Activated CD8-positive, alpha-beta memory T cell treated with anti-CD3 and anti-CD28 coated beads for 1 hour (primary cell): ENCODE measurements at regions not wholly inside any gene's neighbourhood (a gene's known extent, or its start where the extent isn't known, plus 50 kb on each side); places are given as distances from the start of the nearest gene placed in this dataset.
"Not testable (repeated sequence)": the region's sequence is repeated elsewhere in the genome, so short reads cannot be mapped to it uniquely, and the experiment has no call there.

Experiments used
- DNase-seq, 2 donors: peaks; one replicate each; pipeline ENCODE4 v3.0.0-alpha.2; 2020; ENCODE audit warnings: low read depth in 1 of 2; ENCODE audit errors: extremely low read depth in 1 of 2

DNA sequence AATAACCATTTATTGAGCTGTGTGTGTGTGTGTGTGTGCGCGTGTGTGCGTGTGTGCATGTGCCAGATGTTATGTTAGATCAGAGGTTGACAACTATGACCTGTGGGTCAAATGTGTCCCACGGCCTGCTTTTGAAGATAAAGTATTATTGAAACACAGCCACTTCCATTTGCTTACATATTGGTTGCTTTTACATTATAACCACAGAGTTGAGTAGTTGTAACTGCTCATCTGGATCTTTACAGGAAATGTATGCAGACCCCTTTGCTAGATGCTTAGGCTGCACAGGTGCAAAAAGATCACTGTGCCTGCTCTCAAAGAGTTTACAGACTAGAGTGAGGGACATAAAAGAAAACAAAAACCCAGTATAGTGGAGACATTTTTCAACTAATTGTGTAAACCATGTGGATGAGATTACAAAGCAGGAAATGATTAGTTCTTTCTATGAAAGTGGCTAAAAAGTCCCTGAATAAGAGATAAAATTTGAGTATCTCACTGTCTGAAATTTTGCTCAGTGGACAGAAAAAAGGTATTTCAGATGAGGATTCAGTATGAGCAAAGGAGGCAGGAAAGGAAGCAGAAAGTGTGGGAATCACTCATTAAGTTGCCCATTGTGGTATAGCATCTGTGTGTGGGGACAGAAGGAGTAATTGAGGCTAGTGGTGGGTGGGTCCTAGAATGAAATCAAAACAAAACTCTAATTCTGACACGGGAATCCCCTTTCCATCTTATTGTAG, 188.4 kb downstream of the PAH start:
- DNase-seq = no peak

DNA sequence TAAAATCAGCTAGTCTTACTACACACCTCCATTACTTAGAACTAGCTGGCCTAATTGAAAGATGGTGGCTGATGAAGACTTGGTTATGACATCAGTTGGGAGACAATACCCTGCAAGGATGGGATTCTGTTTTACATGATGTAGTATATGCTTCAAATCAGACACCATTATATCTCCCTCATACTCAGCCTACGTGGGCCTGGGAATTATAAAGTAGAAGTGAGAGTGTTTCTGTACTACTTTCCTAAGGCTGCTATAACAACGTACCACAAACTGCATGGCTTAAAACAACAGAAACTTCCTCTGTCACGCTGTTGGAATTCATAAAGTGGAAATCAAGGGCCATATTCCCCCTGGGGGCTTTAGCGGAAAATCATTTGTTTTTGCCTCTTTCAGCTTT, 190.4 kb downstream of the PAH start:
- no peak for DNase-seq

DNA sequence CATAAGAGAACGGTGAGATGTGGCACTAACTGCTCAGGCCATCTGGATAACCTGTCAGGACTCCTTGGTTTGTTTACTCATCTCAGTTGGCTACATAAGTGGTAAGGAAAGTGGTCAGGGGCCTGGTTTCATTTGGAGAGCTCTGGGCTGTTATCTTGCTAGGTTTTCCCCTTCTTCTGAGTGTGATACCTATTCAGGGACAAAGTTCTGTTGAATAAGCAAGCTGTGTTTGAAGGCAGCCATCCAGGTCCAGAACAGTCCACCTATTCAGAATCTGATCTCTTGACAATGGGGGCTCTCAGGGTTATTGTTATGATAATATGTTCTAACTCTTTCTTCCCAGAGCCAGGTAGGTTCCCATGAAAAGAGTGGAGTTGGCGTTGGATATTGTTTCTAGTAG, 194.9 kb downstream of the PAH start:
- DNase-seq = no peak

DNA sequence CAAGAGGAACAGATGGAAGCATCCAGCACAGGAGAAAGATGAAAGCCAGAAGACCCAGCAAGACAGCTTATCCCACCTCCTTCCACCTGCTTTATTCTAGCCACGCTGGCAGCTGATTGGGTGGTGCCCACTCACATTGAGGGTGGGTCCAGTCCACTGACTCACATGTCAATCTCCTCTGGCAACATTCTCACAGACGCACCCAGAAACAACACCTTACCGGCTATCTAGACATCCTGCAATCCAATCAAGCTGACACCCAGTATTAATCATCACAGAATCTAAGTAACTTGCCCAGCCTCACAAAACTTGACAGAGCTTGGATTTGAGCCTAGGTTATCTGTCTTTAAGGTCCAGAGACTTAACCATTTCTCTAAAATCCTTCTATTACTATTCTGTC, 208.9 kb downstream of the PAH start:
- DNase-seq = no peak

DNA sequence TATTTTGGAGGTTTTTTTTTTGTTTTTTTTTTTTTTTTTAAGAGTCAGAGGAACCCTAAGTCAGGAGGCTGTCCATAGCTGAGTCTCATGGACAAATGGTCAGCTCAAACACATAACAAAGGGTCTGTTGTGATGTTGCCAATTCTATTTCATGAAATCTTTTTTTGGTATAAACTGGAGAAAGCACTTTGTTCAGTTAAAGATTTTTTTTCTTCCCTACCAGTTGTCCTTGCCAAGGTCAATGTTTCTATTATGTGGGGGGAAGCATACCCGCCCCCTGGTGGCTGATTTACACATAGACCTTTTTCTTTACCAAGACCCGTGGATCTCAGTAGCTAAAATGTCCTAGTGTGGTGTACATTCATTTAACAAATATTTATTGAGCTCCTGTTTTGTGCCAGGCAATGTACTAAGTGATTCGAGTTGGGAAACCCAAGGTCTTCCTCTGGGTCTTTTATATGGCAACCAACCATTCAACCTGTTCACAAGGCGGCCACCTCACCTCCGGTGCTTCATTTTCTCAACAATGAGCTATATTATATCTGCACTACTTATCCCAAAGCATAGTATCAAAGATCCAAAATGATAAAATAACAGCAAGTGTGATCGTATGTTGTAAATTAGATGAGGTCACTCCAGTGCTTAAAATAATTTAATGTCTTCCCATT, 214.5 kb downstream of the PAH start:
- no peak for DNase-seq

DNA sequence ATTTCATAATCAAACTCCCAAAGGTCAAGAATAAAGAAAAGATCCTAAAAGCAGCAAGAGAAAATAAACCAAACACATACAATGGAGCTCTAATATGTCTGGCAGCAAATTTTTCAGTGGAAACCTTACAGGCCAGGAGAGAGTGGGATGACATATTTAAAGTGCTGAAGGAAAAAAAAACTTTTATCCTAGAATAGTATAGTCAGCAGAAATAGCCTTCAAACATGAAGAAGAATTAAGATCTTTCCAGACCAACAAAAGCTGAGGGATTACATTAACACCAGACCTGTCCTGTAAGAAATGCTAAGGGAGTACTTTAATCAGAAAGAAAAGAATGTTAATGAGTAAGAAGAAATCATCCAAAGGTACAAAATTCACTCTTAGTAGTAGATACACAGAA, 215.7 kb upstream of the IGF1 start:
- DNase-seq = no peak

DNA sequence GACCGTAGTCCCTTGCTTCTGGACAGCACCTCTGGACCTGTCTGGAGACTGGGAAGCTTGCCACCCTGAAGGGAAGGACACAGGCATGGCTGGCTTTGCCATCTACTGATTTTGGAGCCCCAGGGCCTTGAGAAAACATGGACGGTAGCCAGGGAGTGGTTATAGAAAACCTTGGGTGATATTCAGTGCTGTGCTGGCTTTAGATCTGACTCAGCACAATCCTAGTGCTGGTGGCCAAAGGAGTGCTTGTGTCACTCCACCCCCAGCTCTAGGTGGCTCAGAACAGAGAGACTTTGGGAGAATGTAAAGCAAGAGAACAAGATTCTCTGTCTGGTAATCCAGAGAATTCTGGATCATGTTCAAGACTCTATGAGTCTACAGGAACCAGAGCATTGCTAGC, 214.5 kb upstream of the IGF1 start:
- no peak for DNase-seq

DNA sequence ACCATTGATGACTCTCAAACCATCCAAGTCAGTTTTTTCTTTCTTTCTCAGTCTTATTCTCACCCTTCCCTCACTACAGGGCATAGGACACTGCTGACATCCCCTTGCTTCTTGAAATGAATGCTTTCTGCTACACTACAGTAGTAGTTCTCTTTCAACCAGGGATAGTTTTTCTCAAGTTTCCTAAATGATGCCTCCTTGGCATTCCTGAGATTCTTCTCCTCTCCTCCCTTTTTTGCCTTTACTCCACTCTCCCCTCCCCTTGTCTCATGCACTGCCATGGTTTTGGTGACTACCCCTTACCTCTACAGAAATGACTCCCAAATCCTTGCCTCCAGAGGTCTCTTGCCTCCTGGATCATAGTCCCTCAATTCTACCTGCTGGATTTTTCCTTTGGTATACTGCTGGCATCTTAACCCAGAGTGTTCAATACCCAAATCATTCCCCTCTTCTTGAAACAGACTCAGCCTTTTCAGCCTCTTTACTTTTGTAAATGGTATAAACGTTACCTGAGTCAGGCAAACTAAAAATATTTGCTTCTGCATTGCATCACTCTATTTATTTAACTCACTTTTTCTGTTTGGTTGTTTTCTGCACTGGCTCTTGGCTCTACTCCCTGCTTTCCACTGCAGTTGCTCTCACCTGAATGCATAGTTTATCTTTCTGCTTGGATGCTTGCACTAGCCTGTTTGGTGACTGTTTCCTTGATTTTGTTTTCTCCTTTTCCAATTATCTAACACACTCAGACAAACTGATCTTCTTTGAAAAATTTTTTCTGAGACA, 211.6 kb upstream of the IGF1 start:
- no peak for DNase-seq

DNA sequence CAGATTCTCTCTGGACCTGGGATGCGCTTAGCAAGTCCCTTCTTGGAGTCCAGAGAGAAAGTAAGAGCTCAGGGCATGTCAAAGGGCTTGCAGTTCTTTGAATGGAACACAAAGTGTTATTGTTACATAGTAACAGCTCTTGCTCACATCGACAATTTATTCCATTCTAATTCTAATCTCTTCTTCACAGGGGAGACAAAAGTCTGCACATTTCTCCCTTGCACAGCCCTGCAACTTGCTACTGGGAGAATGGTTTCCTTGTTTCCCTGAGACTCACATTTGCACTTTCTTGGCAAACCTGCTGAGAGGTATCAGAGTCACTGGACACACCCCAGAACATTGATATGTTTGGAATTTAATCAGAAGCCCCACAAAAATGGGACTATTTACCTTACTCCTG, 209.9 kb upstream of the IGF1 start:
- DNase-seq = no peak

DNA sequence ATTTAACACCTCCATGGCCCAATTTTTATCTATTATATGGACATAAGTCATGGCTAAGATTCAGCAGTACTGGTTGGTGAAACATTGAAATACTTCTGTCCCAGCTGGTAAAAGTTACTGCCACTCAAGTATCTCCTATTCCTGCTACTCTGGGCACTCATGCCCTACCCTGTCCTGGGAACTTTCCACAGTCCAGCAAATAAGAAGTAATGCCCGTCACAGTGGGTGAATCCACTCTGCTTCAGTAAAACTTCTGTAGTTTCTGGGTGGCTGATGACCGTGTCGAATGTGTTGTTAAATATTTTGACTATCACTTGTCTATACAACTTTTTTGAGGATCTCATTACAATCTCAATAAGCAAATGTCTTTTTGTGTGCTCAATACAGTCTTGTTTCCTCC, 209.3 kb upstream of the IGF1 start:
- DNase-seq = no peak

DNA sequence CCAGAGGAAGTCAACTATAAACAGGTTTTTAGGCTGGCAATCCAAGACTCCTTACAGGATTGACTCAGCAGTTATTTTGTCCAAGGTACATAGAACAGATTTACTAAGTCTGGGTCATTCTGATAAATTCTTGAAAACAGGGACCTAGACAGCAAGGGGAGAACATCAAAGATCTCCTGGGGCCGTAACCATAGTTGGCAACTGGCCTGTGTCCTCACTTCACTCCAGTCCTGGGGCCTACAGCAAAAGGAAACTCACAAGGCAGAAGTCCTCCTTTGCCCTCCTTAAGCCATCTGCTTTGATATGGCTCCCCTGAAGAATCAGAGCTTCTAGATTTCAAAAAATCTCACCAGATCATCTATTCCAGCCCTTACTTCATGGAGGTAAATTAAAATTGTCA, 207.2 kb upstream of the IGF1 start:
- no peak for DNase-seq

DNA sequence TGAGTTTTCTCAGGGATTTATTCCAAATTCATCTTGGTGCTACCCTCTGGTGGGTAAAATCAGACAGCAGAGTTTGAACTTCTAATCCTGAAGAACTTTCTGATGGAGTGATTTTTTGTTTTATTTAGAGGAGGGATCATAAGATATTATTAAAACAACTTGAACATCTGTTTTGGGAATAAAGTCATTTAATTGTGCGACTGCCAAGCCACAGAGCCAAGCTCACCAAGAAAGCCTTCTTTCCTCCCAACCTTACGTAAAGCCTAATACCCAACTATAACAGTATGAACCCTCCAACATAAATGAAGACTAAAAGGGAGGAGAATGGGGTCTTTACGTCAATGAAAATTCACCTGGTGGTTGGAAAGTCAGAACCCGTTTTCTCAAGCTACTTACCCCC, 205.5 kb upstream of the IGF1 start:
- DNase-seq = no peak

DNA sequence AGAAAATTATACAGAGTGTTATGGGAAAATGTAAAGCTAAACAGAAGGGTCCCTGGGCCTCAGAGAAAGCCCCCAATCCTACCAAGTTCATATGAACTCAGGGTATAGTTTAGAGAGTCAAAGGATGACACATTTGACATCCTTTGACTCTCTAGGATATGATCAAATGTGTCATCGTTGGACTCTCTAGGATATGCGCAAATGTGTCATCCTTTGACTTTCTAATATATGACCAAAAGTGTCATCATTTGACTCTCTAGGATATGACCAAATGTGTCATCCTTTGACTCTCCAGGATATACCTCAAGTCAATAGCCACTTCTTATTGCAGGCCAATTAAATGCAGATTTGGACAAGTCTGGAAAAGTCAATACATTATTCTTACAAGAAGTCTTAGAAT, 204.8 kb upstream of the IGF1 start:
- DNase-seq = no peak

DNA sequence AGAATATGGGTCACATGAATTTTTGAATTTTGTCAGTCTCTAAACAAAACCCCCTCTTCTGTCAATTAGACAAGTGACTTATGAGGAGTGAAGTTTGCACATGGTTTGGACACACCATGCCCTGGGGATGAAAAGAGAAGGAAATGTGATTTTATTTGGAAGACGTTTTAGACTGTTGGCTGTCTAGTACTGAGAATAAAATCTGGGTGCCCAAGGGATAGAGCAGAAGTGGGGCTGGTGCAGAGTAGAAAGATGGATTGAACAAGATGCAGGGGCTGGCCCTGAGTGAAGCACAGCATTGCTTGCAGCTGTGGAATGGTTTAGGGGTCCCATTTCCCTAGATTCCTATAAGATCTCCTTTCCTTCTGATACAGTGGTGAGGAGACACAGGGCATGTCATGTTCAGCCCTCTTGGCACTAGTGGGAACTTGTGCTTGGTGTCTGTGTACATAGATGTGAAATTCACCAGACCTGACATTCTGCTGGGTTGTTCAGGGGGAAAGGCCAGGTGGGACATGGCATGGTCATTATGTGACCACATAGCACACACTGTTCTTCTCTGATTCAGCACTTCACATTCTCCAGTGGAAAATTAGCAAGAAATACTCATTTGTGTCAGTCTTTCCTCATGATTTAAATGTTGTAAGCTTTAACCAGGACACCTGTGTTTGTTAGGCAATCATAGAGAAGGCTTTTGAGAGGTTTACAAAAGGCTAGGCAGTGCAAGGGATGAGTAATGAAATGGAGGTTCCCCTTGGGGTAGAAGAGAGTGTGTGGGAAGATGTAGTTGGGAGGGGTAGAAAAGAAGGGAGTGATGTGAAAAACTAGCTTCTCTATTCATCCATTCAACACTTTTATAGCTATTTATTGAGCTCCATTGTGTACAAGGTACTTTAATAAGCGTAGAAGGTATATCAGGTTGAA, 202.3 kb upstream of the IGF1 start:
- DNase-seq = no peak

DNA sequence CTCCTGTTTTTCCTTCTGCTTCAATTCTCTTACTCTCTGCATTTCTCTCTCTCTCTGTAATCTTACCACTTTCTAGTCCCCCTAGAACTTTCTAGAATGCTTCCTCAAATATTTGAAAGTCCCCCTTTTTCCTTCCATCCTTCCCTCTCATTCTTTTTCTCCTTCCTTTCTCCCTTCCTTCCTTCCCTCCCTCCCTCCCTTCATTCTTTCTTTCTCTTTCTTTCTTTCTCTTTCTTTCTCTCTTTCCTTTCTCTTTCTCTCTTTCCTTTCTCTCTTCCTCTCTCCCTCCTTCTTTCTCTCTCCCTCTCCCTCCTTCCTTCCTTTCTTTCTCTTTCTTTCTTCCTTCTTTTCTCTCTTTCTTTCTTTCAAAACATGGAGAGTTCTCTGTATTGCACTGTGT, 201.4 kb upstream of the IGF1 start:
- DNase-seq = no peak

DNA sequence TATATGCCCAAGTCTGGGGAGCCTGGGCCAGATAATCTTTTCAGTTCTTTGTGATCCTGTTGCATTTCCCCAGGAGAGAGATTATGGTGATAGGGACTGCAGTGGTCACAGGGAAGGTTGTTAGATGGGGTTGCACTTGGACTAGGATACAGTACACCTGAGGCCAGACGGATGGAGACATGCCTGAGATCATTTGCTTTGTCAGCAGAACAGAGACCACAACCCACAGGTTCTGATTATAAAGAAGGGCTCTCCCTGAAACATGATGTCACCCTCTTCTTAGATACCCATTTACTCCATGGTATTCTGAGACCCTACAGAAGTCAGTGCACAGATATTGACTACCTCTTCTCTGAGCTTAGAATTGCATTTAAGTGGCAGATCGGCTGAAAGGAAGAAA, 200.9 kb upstream of the IGF1 start:
- DNase-seq = no peak

DNA sequence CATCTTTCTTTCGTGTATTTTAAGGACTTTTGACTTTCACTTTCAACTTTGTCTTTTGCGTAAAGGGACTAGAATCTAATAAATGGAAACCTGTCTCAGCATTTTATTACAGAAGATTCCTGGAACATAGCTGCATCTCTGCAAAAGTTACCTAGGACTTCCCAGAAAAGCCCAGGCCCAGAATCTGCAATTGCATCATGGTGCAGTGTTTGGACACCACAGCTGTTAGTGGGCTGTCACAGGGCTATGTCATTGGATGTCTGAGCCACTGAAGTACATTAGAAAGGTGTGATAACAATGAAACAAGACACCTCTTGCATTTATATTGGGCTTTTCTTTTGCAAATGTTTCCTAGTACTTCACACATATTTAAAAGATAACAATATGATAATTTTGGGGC, 199.9 kb upstream of the IGF1 start:
- DNase-seq = no peak

DNA sequence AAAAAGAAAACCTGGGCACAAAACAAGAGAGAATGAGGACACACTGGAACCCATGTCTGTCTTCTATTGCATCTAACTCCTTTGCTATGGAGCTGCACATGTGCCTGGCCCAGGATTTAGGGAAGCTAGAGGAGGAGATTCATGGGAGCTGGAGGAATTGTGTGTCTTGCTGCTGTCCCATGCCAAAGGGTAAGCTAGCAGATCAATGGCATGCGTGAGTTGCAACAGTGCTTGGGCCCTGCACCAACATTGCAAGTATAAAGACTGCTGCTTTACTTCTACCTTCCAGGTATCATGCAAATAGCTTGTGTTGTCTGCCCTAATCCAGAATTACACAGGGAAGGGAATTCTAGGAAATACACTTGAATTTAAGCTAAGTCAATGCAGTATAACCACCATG, 196.4 kb upstream of the IGF1 start:
- DNase-seq = no peak

DNA sequence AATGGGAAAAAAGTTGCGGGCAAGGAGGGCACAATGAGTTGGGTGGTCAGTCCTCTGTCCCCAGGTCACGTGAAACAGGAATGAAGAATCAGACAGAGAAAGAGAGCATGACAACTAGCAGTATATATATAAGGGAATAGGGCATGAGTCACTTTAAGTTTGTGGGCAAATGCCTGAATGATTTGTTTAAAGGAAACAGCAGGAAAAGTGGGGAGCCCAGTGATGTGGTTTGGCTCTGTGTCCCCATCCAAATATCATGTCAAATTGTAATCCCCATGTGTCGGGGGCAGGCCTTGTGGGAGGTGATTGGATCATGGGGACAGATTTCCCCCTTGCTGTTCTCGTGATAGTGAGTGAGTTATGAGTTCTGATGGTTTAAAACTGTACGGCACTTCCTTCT, 195.3 kb upstream of the IGF1 start:
- no peak for DNase-seq

DNA sequence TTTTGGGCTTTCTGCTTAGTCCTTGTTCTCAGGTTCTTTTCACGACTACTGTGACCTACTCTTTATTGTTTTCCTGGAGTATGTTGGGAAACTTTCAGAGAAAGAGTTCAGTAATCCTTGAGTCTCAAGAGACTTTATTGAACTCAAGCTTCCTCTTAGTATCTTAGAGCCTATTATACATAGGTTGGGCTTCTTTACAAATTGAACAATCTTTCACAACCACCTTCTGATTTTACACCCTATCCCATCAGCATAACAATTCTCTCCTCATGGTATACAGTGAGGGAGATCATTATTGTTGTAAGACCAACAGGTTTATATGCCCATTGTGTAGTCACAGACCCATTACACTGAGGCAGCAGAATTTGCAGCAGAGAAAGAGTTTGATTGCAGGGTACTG, 193.2 kb upstream of the IGF1 start:
- no peak for DNase-seq

DNA sequence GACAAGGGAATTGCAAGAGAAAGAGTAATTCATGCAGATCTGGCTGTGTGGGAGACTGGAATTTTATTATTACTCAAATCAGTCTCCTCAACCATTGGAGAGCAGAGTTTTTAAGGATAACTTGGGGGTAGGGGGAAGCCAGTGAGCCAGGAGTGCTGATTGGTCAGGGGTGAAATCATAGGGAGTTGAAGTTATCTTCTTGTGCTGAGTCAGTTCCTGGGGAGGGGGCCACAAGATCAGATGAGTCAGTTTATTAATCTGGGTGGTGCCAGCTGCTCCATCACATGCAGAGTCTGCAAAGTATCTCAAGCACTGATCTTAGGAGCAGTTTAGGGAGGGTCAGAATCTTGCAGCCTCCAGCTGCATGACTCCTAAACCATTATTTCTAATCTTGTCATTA, 191.8 kb upstream of the IGF1 start:
- not testable (repeated sequence) for DNase-seq
